ENCODE measurements at regions not wholly inside any gene's neighbourhood (a gene's known extent, or its start where the extent isn't known, plus 50 kb on each side); places are given as distances from the start of the nearest gene placed in this dataset.
"Not testable (repeated sequence)": the region's sequence is repeated elsewhere in the genome, so short reads cannot be mapped to it uniquely, and the experiment has no call there.

GRCh38 chr7:68109299-68109698 lies 1112.7 kb downstream of the TYW1 start:
- no peak for DNase-seq

- no peak for DNase-seq
These were observed 1122.8 kb downstream of the TYW1 start for GRCh38 chr7:68119411-68119810.

- DNase-seq, result no peak
These were observed 1124.4 kb downstream of the TYW1 start for GRCh38 chr7:68121056-68121455.

GRCh38 chr7:68121655-68122054 lies 1125.0 kb downstream of the TYW1 start:
- DNase-seq, result no peak

GRCh38 chr7:68122801-68123200 lies 1126.2 kb downstream of the TYW1 start:
- no peak for DNase-seq

- no peak for DNase-seq
These were observed 1128.5 kb downstream of the TYW1 start for GRCh38 chr7:68125168-68125567.

- no peak for DNase-seq
These were observed 1136.4 kb downstream of the TYW1 start for GRCh38 chr7:68133045-68133444.

- no peak for DNase-seq
These were observed 1146.7 kb downstream of the TYW1 start for GRCh38 chr7:68143345-68143744.

- no peak for DNase-seq
These were observed 1150.3 kb downstream of the TYW1 start for GRCh38 chr7:68146983-68147382.

- no peak for DNase-seq
These were observed 1151.1 kb downstream of the TYW1 start for GRCh38 chr7:68147614-68148238.

- no peak for DNase-seq
These were observed 1151.8 kb downstream of the TYW1 start for GRCh38 chr7:68148440-68148839.

GRCh38 chr7:68152205-68152604 lies 1155.6 kb downstream of the TYW1 start:
- DNase-seq, result no peak

GRCh38 chr7:68155676-68156075 lies 1159.0 kb downstream of the TYW1 start:
- DNase-seq, result no peak

GRCh38 chr7:68158686-68159295 lies 1162.2 kb downstream of the TYW1 start:
- DNase-seq, result no peak

- DNase-seq, result no peak
These were observed 1166.1 kb downstream of the TYW1 start for GRCh38 chr7:68162712-68163111.

GRCh38 chr7:68166525-68166924 lies 1169.9 kb downstream of the TYW1 start:
- DNase-seq, result no peak

GRCh38 chr7:68173513-68173912 lies 1176.9 kb downstream of the TYW1 start:
- DNase-seq, result no peak

GRCh38 chr7:68176974-68177373 lies 1180.3 kb downstream of the TYW1 start:
- DNase-seq, result no peak

GRCh38 chr7:68180761-68181160 lies 1184.1 kb downstream of the TYW1 start:
- DNase-seq, result no peak

- DNase-seq, result no peak
These were observed 1186.5 kb downstream of the TYW1 start for GRCh38 chr7:68183176-68183575.

- DNase-seq, result no peak
These were observed 1189.2 kb downstream of the TYW1 start for GRCh38 chr7:68185631-68186456.

GRCh38 chr7:68187532-68187931 lies 1190.9 kb downstream of the TYW1 start:
- no peak for DNase-seq

- no peak for DNase-seq
These were observed 1196.3 kb downstream of the TYW1 start for GRCh38 chr7:68192941-68193340.

GRCh38 chr7:68195642-68196041 lies 1199.0 kb downstream of the TYW1 start:
- not testable (repeated sequence) for DNase-seq

All from activated CD8-positive, alpha-beta memory T cell treated with anti-CD3 and anti-CD28 coated beads for 24 hours (primary cell).